ENCODE measurements at regions not wholly inside any gene's neighbourhood (a gene's known extent, or its start where the extent isn't known, plus 50 kb on each side); places are given as distances from the start of the nearest gene placed in this dataset.

DNA sequence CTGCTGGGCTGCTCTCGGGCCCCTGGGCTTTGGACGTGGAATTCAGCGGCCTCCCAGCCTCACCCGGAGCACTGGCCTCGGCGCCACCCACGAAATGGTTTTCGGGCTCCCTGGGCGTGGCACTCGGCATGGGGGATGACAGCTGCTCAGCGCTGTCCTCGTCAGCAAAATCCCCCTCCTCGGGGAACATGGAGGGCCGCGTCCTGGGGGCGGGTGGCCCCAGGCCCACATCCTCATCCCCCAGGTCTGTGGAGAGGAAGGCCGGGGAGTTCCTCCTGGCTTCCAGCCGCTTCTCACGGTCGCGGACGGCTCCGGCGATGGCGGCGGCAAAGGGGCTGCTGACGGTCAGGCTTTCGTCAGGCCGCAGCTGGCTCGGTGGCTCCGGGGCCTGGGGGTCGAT lies 88.4 kb downstream of the CTTN start:
- no peak for ATAC-seq

DNA sequence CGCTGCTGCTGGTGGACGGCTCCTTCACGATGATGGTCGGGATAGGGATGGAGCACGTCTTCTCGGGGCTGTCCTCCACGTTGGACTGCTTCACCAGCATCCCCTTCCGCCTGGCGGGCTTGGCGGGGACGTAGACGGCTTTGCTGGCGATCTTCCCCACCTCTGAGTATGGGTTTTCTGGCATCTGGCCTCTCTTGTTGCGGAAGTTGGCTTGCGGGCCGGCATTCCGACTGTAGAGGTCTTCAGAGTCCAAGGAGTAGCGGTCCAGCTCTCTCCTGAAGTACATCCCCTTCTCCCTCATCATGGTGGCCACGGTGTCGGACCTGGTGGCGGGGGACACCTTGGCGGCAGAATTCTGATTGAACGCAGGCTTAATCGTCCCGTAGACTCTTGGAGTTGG lies 88.8 kb downstream of the CTTN start:
- ATAC-seq: no peak

DNA sequence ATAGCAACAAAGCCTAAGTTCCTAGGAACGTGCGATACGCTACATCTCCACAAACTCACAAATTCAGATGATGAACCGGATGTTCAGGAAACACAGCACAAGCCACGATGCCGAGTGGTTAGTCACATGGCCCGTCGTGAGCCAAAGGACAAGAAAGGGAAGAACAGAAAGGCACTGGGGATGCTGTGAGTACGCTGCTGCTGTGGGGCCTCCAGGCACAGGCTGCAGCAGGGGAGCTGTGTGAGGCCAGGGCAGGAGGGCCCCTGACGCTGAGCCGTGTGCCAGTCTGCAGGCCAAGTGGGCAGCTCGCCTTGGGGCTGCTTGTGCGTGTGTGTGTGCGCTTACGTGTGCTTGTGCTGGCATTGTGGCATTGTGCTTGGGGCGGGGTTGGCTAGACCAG lies 89.4 kb downstream of the CTTN start:
- no peak for ATAC-seq

DNA sequence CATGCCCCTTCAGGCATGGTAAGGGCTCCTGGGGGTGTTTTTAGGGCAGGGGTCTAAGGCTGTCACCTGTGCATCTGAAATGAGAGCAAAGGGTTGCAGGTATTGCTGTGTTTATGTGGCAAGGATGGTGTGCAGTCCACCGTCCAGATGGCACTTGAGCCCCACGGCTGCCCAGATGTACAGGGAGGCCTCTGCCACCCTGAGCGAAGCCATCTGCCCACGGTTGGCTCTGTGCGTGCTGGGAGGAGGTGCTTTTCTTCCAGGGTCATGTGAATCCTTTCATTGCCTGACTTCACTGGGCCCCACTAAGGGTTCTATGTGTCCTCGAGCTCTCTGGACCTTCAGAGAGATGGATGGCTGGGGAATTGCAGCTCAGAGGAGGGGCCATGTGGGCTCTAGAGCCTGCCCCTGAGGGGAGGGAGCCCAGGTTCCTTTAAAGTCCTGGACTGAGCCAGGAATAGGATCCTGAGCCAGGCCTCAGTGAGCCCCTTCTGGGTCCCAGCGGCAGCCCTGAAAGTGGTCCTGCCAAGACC lies 89.9 kb downstream of the CTTN start:
- ATAC-seq: no peak

DNA sequence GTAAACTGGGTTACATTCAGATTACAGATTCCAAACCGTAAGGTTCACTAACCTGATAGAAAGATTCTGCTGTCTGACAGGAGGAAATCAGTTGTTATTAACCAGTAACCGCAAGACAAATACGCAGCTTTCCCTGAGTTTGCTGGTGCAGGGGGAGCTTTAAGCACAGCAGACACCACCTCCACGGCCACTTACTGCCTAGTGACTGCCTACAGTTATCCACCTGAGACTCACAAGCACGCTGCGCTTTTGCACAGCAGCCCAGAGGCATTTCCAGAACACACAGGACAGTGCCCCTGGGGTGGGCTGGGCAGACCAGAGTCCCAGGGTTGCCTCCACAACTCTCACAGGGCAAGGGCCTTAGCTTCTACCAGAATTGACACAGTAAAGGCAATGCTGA lies 90.9 kb downstream of the CTTN start:
- no peak for ATAC-seq

DNA sequence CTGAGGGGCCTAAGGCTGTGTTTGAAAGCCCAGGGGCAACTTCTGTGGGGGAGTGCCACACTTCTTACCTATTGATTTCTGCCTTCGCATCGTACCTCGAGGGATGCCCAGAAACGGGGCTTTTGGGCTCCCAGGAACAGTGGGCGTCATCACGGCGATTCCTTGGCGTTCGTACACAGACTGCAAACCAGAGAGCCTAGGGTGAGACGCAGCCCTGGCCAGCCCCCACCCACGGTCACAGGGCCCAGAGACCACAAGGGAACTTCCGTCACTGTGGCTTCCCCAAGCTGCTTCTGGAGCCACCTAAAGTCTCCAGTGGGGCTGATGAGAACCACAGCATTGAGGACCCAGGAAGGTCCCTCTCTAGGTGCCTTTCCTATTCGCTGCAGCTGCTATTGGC lies 91.9 kb downstream of the CTTN start:
- ATAC-seq: no peak

DNA sequence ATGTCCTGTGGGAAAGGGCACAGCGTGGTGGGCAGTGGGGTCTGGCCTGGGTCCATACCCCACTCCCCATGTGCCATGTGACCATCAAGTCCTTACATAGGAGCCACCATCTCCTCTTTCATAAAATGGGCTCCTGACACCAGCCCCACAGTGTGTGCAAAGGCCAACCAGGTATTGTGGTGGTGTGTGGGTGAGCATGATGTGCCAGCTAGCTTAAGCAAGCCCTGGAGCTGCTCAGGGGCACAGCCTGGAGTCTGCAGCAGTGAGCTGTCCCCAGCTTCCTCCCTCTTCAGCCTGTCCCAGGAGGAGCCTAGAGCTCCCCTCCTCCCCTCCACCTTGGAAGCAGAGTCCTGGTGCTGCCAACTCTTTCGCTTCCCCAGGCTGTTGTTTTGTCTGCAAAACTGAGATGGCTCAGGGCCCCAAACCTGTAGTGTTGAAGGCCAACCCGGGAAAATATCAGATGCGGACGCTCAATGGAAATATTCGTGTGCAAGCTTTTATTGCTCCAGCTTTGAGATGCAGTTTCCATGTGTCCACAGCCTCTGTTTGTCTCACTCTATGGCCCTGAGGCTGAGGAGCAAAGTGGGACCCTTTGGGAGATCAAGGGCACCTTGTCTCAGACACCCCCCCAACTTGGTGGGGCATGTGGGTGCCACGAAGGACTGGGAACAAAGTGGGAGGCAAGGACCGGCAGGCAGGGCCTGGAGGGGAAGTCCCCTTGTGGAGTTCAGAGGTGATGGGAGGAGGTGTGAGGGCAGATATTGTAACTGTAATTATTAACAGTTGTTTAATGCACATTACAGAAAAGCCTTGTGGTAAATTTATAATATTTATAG lies 92.6 kb downstream of the CTTN start:
- ATAC-seq: no peak

DNA sequence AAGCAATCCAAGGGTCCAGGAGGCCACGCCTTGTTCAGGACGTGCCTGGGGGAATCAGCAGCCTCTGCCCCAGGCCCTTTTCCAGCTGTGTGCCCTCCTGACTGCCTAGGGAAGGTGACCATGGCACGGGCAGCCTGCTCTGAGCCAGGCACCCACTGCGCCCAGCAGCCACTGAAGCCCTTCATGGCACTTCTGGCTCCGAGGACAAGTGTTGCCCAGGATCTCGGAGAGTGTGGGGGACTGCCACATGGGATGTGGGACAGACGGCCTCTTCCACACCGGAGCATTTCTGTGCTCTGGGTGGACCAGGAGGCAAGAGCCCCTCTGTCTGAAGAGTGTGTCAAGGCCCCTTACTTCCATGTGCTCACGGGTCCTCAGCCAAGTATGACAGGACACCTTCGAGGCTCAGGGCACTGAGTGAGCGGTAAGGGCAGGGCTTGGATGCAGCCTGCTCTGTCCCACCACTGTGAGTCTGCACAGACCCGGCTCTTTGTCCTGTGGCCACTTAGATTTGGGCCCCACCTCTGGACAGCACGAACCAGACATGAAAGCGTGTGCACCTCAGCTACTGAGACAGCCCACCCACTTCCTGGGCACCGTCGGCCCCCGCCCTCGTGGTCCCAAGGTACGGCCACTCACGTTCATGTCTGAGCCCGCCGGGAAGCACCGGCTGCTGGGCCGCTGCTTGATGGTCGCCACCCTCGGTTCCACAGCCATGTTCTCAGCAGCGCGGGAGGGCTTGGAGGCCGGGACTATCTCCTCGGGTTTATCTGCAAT lies 93.6 kb downstream of the CTTN start:
- no peak for ATAC-seq

DNA sequence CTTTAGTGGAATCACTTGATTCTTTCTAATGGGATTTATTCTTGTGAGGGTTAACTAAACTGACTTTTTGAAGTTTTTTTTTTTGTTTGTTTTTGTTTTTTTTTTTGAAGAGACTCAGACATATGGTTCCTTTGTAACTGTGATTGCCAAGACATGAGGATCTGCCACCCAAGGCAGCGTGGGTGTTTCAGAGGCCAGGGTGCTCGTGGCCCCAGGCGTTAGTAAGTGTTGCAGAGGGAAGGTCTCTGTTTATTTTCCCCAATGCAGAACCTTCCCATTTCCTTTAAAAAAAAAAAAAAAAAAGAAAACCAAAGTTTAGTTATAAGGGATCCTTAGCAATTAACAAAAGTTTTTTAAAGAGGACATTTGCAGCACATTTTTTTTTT lies 94.8 kb downstream of the CTTN start:
- no peak for ATAC-seq

DNA sequence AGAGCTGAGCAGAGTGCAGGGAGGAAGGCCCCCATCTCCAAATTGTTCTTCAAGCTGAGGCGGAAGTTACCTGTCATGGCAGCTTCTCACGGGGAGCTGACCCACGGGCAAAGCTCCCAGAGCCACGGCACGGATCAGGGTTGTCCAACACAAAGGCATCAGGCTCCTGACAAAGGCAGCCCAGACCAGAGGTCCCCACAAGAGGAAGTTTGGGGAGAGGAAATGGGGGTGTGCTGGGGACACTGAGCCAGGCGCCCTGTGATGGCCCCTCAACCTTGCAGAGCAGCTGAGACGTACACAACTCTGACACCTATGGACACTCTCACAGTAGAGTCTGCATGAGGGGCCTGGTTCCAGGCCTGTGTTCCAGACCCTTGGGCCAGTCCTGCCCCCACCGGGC lies 95.6 kb downstream of the CTTN start:
- ATAC-seq: no peak

DNA sequence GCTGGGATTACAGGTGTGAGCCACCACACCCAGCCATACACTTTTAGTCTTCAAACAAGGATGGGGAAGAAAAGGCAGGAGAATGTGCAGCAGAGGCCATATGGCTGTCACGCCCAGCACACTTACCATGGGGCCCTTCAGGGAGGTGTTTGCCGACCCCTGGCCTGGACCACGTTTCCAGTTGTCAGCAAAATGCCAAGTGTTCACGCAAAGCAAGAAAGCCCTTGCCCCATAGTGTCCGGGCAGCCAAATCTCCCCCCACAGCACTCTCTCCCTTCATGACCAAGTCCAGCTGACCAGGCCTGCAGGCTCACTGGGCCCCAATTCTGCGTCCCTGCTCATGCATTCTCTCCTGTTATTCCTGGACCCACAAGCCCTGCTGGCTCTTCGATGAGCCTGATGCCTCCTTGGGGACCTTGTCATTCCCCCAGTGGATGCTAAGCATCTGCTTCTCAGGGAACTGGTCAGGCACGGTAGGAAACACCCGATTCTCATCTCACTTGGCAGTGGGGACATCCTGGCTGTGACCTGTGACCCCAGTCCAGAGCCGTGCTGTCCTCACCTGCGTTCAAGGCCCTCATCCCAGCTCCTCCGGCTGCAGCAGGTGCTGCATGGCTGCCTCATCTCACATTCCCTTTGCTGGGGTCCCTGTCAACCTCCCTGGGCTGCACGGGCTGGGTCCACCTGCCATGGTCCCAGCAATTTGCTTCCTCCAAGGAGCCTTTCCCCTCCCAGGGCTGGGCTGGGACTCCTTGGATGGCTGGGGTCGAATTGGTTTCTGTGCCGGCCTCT lies 96.4 kb downstream of the CTTN start:
- no peak for ATAC-seq

DNA sequence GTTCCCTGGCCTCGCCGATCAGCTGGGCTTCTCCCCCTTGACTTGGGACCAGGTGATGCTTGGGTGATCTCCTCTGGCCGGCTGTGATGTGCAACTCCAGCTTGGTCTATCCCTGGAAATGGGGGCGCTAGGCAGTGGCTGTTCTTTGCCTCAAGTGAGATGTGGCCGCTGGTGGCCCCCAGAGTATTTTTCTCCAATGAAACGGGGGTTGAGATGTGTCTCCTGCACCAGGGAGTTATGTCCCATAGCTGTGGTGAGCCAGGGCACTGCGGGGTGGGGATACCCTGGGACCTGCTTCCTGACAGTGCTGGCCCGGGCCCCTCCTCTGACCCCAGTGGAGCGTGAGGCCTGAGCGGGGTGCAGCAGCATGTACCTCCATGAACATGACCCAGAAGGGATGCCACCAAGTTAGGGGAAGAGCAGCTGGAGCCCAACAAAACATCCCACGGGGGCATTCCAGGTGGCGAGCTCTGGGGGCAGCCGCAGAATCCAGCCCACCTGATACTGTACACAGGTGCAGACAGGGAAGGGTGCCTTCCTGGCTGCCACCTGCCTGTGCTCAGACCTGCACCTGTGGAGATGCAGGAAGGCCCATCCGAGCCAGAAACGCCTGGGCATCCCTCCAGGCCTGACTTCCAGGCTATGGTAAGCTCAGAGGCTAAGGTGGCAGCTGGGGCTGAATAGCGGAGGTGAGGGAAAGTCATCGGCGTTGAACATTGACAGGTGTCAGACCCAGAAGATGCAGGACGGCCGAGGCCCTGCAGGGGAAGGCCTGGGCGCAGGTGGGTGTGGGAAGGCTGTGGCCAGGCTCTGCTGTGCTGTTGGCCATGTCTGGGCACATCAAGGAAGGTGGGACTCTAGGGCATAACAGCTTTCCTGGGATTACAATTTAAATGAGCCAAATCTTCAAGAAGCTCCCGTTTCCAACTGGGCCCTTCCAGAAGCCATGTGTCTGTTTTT lies 97.3 kb downstream of the CTTN start:
- no peak for ATAC-seq

DNA sequence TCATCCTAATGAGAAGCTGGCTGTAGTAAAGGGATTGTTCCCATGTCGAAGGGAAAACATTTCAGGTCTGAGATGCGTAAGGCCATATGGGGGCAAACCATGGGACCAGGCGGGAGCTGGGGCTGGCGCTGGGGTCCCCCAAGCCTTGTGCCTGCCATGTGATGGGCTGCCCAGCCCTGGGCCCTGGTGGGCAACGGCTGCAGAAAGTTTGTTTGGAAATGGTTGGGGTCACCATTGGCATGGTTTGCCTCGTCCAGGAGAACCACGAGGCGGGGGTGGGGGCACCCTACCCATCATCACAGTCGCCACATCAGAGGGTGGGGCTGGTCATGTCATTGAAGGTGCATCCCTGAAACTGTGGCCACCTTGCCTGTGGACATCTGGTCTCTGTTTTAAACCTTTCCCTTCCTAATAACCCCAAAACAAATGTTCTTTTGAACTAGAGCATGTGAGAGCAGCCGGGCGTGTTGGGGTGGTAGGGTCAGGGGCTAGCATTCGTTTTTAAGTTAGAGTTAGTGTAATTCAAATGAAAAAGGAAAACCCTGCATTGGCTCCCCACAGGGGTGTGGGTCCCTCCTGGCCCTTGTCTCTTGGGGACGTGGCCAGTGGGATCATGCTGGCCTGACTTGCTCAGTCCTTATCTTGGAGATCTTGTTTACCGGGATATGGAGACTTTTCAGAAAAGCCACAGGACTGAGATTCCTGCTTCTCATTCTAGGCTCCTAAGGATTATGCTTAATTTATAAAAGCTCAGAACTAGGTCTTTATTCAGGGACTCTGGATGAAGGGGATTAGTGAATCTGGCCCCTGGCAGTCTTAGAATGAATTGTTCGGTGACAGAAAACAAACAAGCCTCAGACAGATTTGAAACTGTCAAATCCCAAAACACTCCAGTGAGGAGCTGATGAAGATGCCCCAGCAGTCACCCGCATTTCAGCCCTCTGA lies 98.5 kb downstream of the CTTN start:
- no peak for ATAC-seq

DNA sequence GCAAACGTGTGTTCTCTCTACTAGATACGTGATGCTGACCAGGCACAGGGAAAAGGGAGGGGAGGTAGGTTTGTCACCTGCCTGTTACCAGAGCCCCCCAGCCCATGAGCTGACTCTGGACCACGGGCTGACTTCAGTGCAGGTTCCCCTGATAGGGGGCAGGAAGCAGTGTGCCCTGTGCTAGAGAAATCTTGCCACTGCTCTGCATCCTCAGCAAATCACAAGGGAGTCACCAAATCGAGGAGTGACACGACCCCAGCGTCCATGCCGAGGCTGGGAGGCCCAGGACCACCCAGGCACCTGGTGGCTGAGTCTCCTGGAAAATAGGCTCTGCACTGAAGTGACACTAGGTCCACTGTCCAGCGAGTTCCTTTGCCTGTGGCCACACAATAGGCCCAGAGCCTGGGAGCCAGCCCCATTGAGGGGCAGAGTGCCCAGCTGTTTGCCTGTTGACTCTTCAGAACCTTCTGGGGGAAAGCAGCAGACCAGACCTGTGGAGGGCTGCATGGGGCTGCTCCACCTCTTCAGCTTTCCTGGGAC lies 99.3 kb downstream of the CTTN start:
- no peak for ATAC-seq

DNA sequence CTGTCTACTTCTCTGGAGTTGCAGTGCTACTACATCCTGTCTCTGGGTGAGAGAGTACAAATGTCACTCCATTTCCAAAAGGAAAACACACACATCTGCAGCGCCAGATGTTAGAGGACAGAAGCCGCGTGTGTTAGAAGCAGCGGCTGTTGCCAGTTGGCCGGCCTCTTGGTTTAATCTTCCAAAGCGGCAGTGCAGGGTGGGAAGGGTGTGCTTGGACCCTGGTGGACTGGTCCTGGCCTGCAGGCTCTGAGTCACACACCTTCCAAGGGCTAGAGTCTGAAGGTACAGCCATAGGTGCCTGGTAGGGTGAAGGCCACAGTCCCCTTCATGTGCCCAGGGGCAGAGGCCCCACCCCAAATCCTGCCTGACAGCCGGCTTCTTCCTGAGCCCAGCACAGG lies 99.8 kb downstream of the CTTN start:
- ATAC-seq: no peak

DNA sequence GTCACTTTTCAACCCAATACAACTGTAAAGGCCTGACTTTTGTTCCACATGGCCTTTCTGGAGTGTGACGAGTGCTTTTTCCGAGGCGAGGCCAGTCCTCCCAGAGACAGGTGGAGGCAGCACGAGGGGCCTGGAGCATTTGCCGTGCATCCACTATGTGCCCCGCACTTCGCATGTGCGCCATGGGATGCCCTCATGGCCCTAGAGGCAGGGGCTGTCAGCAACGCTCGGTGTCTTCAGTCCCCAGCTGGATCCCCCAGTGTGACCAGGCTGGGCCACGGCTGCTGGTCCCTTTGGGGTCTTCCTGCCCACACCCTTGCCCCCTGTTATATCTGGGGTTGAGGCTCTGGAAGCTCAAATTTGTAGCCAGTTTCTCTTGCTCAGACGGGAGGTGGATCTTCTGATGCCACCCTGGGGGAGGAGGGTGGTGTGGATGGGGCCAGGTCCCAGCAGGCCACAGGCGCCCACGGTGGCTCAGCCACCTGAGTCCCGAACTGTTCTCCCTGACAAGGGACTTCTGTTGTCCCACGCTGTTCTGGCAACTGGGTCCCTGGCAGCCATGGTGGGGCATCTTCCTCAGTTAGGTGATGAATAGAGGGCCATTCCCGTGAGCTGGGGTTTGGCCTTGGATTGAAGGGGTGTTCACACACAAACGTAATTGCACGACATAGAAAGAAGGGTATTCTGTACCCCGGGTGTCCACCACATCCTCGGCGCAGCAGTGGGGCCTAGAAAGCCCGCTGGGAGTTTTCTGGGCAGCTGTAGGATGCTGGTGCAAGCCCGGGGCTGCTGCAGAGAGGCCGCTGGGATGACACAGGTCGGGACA lies 100.9 kb downstream of the CTTN start:
- ATAC-seq: no peak

DNA sequence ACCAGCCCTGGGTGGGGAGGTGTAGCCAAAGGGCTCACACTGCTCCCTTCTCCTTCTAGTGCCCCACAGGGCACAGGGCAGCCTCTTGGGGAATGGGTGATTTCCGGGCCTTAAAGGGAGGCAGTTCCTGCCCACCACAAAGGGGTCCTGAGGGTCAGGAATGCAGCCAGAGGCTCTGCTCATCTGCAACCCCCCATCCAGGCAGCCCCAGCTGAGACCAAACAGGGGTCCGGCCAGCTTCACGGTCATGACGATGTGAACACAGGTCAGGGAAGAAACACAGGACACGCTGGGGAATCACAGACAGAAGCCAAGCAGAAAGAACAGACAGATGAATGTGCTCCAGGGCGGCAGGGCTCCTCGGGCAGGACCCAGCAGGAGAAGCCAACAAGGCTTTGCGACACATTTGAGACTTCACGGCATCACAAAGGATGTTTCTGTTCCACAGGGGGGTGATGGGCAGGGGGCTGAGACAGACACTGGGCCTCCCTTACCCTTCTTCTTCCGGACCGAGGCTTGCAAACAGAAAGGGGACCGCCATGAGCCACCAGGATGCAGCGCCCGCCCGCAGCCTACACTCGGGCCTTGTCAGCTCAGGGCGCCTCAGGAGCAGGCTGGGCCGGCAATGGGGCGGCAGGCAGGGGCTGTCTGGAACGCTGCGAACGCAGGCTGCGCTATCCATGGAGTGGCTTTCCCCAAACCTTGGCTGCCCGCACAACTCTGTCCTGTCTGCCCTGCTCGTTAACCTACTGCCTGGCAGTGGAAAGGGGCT lies 101.9 kb downstream of the CTTN start:
- no peak for ATAC-seq

DNA sequence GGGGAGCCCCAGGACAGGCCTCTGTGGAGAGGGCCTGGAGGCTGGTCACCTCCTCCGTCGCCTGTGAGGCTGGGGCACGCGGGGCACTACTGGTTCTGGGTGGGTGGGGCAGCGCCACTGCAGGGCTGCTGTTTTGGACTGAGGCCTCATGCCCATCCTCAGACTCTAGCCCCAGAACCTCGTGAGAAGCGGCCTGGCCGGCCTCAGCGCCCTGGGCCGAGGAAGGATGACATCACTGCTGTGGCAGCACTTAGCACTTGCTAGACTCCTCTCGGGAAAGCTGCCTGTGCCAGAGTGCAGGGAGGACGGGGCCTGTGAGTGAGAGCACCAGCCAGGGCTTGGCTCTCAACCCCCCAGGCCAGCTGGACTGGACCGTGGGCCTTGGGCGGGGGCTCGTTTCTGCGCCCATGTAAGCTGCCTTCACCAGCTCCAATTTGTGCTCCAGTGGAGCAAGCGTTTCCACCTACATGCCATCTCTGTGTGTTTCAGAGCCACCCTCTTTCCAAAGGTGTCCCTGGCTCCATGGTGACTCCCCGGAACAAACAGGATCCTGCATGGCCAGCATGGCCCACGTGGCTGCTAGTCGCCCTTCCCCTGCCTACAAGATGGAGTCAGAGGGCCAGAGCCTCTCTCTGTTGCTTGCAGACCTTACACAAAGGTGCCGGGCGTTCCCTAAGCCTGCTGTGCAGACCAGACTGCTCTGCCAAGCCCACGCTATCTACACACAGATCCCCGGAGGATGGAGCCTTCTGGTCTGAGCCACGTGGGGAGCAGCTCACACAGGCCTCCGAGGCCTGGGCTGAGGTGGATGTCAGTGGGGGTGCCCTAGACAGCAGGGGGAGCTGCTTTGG lies 102.9 kb downstream of the CTTN start:
- ATAC-seq: no peak
